NCI-H1105 treated with DMSO at 0.1 percent for 48 hours (cell line): ENCODE measurements at regions not wholly inside any gene's neighbourhood (a gene's known extent, or its start where the extent isn't known, plus 50 kb on each side); places are given as distances from the start of the nearest gene placed in this dataset.

Experiments used
- DNase-seq: peaks from one replicate; lab custom pipeline; 2025; lab: John Stamatoyannopoulos, UW

GRCh38 chr13:40255551-40255950 lies 410.9 kb downstream of the FOXO1 start:
- no peak for DNase-seq

- DNase-seq: no peak
These were observed 406.5 kb downstream of the FOXO1 start for GRCh38 chr13:40259899-40260298.

- no peak for DNase-seq
These were observed 405.1 kb downstream of the FOXO1 start for GRCh38 chr13:40261336-40261735.

- no peak for DNase-seq
These were observed 404.5 kb downstream of the FOXO1 start for GRCh38 chr13:40261947-40262346.

DNA sequence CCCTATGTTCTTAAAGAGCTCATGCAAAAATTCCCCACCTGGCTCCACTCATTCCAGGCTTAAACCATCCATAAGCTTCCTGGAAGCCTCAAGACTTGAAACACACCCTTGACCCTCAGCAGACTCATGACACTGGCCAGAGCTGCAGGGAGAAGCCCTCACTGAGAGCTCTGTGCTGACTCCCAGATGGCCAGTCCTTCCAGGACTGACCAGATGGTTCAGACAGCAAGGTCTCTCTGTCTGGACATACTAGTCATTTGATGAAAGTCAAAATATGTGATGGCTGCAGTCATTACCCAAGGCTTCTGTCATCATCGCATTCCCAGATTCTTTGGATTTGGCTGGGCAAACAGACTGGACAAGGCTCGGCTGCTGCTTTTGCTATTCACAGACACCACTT lies 397.4 kb downstream of the FOXO1 start:
- no peak for DNase-seq

GRCh38 chr13:40270726-40271125 lies 395.7 kb downstream of the FOXO1 start:
- DNase-seq: no peak

DNA sequence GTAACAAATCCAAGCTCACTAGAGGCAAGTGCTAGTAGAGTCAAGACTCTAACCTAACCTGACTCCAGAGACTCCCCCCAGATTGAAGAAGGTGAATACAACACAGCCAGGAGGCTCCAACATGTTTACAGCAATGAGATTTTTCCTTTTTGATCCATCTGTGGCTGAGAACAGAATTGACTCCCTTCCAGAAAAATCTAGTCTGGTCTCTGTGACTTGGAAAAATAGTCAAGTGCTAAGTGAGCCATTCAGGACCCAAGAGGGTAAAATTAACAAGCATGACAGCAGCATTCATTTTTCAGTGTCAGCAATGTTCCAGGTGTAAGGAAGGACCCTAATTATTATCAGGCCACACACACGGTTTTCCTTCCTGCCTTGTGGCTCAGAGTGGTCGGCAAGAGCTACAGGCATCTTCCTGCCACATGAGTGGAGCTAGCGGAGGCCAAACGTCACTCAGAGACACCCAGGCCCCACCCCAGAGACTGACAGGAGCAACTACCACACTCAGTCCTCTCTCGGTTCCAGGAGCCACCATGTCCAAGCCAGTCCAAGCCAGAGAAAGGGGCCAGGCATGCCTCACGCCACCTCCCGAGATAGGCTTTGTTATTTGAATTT lies 395.1 kb downstream of the FOXO1 start:
- no peak for DNase-seq

DNA sequence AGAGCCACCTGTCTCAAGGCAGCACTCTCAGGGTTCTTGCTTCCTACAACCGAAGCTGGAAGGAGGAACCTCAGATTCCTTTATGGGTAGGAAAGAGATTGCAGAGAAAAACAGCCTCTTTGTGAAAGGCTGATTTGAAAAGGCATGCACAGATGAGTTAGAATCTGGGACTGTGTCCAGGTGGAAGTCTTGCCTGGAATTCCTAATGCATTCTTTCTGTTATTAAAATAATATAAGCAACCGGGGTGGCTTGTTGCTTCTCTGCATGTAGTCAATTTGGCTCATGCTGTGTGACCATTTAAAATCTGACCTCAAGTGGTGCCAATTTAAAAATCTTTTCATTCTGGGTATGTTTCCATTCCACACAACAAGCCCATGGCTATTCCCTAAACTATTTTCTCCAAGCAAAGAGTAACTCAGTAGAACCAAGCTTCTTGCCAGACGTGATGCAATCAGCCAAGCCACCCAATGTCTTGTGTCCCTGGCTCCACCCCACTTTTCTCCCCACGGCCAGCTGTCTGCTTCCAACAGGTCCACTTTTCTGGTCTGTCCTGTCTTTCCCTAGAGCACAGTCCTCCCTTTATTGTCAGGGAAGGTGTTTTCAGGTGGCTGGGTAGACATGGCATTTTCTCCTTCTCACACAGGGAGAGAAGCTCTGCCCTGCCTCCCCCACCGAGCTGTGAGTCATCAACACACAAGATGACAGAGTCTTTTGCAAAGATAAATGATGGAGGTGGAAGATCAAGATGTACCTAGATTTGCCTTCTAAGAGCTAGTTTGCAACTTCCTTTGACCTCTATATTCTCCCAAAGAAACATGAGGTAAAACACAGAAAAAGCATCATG lies 394.3 kb downstream of the FOXO1 start:
- DNase-seq: no peak

DNA sequence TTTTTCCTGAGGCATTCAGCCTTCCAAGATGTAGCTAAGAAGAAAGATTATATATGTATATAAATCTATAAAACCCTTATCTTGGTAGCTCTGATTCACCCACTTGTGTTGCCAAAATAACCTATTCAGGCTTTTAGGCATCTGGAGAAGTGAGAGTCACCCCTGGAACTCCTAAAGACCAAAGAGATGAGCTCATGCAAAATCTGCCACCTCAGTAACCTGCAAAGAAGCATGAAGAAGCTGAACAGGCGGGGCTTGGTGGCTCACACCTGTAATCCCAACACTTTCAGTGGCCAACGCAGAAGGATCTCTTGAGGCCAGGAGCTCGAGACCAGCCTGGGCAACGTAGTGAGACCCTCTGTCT lies 393.7 kb downstream of the FOXO1 start:
- no peak for DNase-seq

GRCh38 chr13:40273253-40274025 lies 393.0 kb downstream of the FOXO1 start:
- no peak for DNase-seq

DNA sequence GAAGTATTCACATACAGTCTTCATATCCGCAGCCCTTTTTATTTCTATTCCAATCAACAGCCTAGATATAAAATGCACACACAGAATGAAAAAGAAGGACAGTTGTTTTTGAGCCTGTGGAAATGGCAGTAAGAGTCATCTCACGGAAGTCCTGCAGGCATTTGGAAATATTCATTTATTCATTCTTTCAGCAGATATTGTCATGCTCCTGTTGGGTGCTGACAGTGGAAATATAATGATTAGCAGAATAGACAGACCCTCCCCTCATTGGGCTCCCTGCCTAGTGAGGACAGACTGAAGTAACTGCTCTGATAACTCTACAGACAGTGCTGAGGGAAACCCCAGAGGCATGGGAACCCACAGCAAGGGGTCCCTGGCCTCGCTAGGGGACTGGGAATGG lies 392.3 kb downstream of the FOXO1 start:
- no peak for DNase-seq

DNA sequence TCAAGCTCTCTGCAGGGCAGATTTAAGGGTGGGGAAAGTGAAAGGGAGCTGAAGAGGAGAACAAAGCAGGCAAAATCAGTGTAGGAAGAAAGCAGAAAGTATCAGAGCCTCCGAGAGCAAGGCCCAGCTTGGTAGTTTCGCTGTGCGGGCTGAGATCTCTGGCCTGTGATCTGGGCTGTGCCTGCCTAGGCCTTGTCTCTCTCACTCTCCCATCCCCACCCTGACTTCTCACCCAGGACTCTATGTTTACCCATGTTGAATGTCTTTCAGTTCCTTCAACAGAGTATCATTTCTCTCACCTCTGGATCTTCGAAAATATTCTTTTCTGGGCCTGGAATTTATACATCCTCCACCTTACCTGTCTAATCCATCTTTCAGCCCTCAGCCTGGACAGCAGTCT lies 391.3 kb downstream of the FOXO1 start:
- no peak for DNase-seq

DNA sequence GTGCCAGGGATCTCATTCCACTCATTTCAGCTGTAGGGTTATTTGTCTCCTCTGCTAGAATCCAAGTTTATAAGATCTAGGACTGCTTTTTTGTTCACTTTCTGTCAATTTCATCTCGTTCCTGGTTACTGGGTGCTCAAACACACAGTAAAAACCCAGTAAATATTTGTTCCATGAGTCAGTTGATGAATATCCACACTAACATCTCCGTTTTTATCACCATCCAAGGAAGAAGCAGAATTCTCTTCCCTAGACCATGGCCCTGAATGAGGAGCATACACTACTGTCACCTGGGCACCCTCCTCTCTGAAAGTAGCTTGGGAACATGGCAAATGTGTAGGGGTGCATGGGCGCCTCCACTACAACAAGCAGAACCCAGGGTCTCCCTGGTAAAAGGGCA lies 390.8 kb downstream of the FOXO1 start:
- DNase-seq: no peak

DNA sequence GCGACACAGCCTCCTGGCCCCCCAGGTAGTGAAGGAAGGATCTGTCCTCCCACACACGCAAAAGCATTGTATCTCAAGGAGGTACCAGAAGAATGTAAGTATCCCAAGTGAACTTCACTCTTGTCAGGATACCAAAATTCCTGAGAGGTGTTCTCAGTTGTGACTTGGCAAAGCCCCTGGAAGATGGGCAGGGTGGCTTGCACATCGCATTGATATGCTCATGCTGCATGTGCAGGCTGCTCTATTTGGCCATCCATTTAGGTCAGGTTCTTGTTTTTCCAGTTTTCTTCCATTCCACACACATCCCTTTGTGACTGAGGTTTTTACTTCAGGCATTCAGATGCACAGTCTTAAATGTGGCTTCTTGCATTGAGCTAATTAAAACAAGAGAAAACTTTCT lies 382.8 kb downstream of the FOXO1 start:
- DNase-seq: no peak

DNA sequence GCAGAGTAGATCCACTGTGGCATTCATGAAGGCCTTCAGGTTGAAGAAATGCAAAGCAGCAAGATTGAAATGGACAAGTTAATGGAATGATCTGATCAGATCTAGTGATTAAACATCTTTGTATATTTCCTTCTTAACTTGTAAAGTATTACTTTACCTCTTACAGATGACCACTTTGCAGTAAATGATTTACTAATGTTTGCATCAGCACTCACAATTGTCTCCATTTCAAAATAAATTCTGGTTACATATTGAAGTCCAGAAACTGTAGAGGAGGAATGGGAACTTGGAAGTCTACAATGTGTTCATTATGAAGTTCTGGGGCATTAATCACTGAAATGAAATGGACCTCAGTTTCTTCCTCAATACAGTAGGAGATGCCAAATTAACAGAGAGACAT lies 380.8 kb downstream of the FOXO1 start:
- DNase-seq: no peak

DNA sequence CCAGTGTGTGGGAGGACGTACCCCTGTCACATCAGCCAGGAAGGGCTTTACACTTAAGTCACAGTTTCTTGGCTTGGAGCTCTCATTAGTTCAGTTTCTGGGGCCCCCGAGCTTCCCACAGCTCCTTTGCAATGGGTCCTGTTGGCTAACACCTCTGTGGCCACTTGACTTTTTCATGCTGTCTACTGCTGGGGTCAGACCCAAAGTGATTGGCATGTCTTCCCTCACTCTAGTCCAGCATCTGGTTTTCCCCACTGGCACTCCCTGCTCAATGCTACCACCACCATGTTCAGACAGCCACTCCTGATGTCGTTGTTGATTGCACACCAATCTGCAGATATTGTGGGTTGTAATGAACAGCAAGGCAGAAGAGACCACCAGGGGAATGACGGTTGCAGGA lies 379.0 kb downstream of the FOXO1 start:
- no peak for DNase-seq

DNA sequence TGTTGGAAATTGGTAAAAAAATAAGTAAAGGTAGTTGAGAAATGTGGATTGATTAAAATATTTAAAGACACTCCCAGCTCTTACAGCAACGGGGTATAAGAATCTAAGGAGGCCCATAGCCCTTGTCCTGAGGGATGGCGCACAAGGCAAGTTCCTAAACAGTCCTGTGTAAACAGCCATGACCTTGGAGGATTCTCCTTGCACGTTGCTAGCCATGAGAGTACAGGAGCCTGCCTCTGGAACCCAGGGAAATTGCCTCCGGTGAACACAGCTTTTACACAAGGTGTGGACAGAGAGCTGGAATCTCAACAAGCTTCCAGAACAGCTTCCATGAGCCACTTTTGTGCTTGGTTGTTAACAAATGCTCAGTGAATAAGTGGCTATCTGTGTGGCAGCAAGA lies 378.2 kb downstream of the FOXO1 start:
- no peak for DNase-seq

- DNase-seq: no peak
These were observed 375.7 kb downstream of the FOXO1 start for GRCh38 chr13:40290758-40291157.

- DNase-seq: no peak
These were observed 374.3 kb downstream of the FOXO1 start for GRCh38 chr13:40292108-40292507.

DNA sequence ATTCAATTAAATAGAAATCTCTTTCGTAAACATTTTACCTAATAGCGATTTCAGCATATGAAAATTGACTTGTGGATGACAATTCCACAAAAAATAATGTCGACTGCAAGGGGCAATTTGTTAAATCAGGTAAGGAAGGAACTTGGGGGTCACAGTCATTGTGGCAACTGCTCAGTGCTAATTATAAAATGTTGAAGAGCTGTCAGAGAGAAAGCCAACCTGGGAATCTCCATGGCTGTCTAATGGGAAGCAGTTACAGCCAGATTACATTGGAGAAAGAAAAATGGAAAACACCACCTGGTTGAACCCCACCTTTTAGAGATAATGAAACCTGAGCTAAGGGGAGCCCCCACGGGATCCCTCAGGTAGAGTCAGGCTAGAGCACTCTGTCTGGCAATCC lies 373.9 kb downstream of the FOXO1 start:
- no peak for DNase-seq

GRCh38 chr13:40302351-40302750 lies 364.1 kb downstream of the FOXO1 start:
- no peak for DNase-seq

DNA sequence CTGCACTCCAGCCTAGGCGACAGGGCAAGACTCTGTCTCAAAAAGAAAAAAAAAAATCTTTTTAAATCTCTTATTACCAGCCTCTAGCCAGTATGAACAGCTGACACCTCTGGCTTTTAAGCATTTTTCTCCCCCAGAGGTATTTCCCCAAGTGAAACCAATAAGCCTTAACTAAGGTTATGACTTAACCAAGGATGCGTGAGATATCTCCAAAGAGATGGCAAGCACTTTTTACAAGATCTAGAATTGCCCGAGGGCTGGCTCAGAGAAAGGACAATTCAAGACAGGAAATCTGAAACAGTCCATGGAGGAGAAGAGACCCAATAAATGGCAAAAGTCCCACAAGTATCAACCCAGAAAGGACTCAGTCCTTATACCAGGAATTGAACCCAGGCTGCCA lies 362.1 kb downstream of the FOXO1 start:
- DNase-seq: no peak

DNA sequence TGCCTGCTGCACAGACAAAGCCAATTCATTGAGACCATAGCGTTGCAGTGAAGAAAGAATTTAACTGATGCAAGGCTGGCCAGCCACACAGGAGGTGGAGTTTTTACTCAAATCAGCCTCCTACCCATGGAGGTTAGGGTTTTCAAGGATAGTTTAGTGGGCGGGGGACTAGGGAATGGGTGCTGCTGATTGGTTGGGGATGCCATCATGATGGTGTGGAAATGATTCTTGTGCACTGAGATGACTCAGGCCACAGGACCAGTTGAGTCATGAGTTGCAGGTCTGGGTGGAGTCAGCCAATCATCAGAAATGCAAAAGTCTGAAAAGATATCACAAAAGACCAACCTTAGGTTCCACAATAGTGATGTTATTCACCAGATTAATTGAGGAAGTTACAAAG lies 359.6 kb downstream of the FOXO1 start:
- no peak for DNase-seq
